WTC11 (cell line): ENCODE measurements at regions not wholly inside any gene's neighbourhood (a gene's known extent, or its start where the extent isn't known, plus 50 kb on each side); places are given as distances from the start of the nearest gene placed in this dataset.

Source experiments
- ATAC-seq: fragments of 200-7000 bp; cut with Tn5 transposase; 2 replicates; pipeline ENCODE4 v1.10.0; 2021; ENCODE audit warnings: mild to moderate bottlenecking, moderate library complexity
- CTCF ChIA-PET: fragments of 300-600 bp; sonication (Branson Sonifier 250); formaldehyde crosslinking; loops from one replicate; lab custom pipeline; 2021; ENCODE audit warnings: antibody characterized with exemption; lab: Charles Lee
- POLR2A ChIA-PET: fragments of 350-600 bp; sonication (Branson Sonifier 250); formaldehyde crosslinking; loops from one replicate; lab custom pipeline; 2021; ENCODE audit warnings: antibody characterized with exemption; lab: Charles Lee
- DNase-seq: peaks from one replicate; pipeline ENCODE4 v3.0.0; 2021; ENCODE audit warnings: low spot score
- H3K27ac Mint-ChIP-seq: 2 replicates; pipeline ENCODE4 v1.8.0; 2021; ENCODE audit warnings: mixed read lengths
- H3K27me3 Mint-ChIP-seq: 2 replicates; pipeline ENCODE4 v1.8.0; 2021; ENCODE audit warnings: low read depth, mild to moderate bottlenecking, moderate library complexity, mixed read lengths
- H3K36me3 Mint-ChIP-seq: 2 replicates; pipeline ENCODE4 v1.8.0; 2021; ENCODE audit warnings: mixed read lengths
- H3K4me1 Mint-ChIP-seq: 2 replicates; pipeline ENCODE4 v1.8.0; 2022; ENCODE audit warnings: mixed read lengths
- H3K4me3 Mint-ChIP-seq: 2 replicates; pipeline ENCODE4 v1.8.0; 2021; ENCODE audit warnings: mild to moderate bottlenecking, moderate library complexity, mixed read lengths
- H3K9me3 Mint-ChIP-seq: 2 replicates; pipeline ENCODE4 v1.8.0; 2021; ENCODE audit warnings: mixed read lengths
- CBFB ChIP-seq: sonication (generic); formaldehyde crosslinking; IDR thresholded peaks from 2 replicates; pipeline ENCODE4 v1.8.1; 2022; ENCODE audit warnings: mild to moderate bottlenecking, low read depth, missing genetic modification reagents
- ELF4 ChIP-seq: sonication (generic); formaldehyde crosslinking; IDR thresholded peaks from 2 replicates; pipeline ENCODE4 v1.8.1; 2022; ENCODE audit warnings: low read depth, mild to moderate bottlenecking, moderate library complexity, missing genetic modification reagents
- ETV6 ChIP-seq: sonication (generic); formaldehyde crosslinking; IDR thresholded peaks from 2 replicates; pipeline ENCODE4 v1.8.1; 2022; ENCODE audit warnings: mild to moderate bottlenecking, missing genetic modification reagents
- FOXP1 ChIP-seq: sonication (generic); formaldehyde crosslinking; IDR thresholded peaks from 2 replicates; pipeline ENCODE4 v1.8.0; 2022; ENCODE audit warnings: missing genetic modification reagents, mild to moderate bottlenecking, moderate library complexity, borderline replicate concordance
- GTF2I ChIP-seq: fragments of 250-450 bp; sonication (Bioruptor Pico); conservative IDR thresholded peaks from 2 replicates; pipeline ENCODE4 v1.4.0; 2021; ENCODE audit warnings: mild to moderate bottlenecking
- HMGA2 ChIP-seq: fragments of 250-450 bp; sonication (Bioruptor Pico); IDR thresholded peaks from 2 replicates; pipeline ENCODE4 v1.4.0; 2021; ENCODE audit warnings: mild to moderate bottlenecking, moderate library complexity
- KAT7 ChIP-seq: sonication (generic); formaldehyde crosslinking; IDR thresholded peaks from 2 replicates; pipeline ENCODE4 v1.8.1; 2023; ENCODE audit warnings: missing genetic modification reagents, mild to moderate bottlenecking, borderline replicate concordance
- RORB ChIP-seq: fragments of 250-450 bp; sonication (Bioruptor Pico); IDR thresholded peaks from 2 replicates; pipeline ENCODE4 v1.9.0; 2021; ENCODE audit warnings: mild to moderate bottlenecking
- SMAD3 ChIP-seq: sonication (generic); formaldehyde crosslinking; IDR thresholded peaks from 2 replicates; pipeline ENCODE4 v1.8.0; 2022; ENCODE audit warnings: missing genetic modification reagents, mild to moderate bottlenecking, borderline replicate concordance
- TCF7 ChIP-seq: sonication (generic); formaldehyde crosslinking; IDR thresholded peaks from 2 replicates; pipeline ENCODE4 v1.8.0; 2022; ENCODE audit warnings: mild to moderate bottlenecking, low read depth, missing genetic modification reagents, moderate library complexity
- TEAD1 ChIP-seq: sonication (generic); formaldehyde crosslinking; IDR thresholded peaks from 2 replicates; pipeline ENCODE4 v1.8.0; 2022; ENCODE audit warnings: mild to moderate bottlenecking, missing genetic modification reagents
- TEAD4 ChIP-seq: sonication (generic); formaldehyde crosslinking; IDR thresholded peaks from 2 replicates; pipeline ENCODE4 v1.8.0; 2022; ENCODE audit warnings: mild to moderate bottlenecking, missing genetic modification reagents
- TP53 ChIP-seq: sonication (generic); formaldehyde crosslinking; IDR thresholded peaks from 2 replicates; pipeline ENCODE4 v1.8.1; 2023; ENCODE audit warnings: mild to moderate bottlenecking, missing genetic modification reagents
- ZNF416 ChIP-seq: fragments of 250-450 bp; sonication (Bioruptor Pico); IDR thresholded peaks from 2 replicates; pipeline ENCODE4 v1.9.0; 2021; ENCODE audit warnings: mild to moderate bottlenecking, inconsistent platforms
- ZNF423 ChIP-seq: fragments of 250-450 bp; sonication (Bioruptor Pico); IDR thresholded peaks from 2 replicates; pipeline ENCODE4 v2.1.2; 2022; ENCODE audit warnings: mild to moderate bottlenecking, moderate library complexity
- ZNF671 ChIP-seq: fragments of 250-450 bp; sonication (Bioruptor Pico); IDR thresholded peaks from 2 replicates; pipeline ENCODE4 v1.8.0; 2021; ENCODE audit warnings: mild to moderate bottlenecking
- TF ChIP-seq, protein P1 (sequence below): fragments of 250-450 bp; sonication (Bioruptor Pico); IDR thresholded peaks from 2 replicates; pipeline ENCODE4 v1.9.0; 2021; ENCODE audit warnings: mild to moderate bottlenecking, borderline replicate concordance
- TF ChIP-seq, protein P2 (sequence below): sonication (generic); formaldehyde crosslinking; IDR thresholded peaks from 2 replicates; pipeline ENCODE4 v1.8.1; 2023; ENCODE audit warnings: mild to moderate bottlenecking, missing genetic modification reagents, moderate library complexity
- TF ChIP-seq, protein P3 (sequence below): fragments of 250-450 bp; sonication (Bioruptor Pico); conservative IDR thresholded peaks from 2 replicates; pipeline ENCODE4 v1.9.0; 2021; ENCODE audit warnings: mild to moderate bottlenecking
- TF ChIP-seq, protein P4 (sequence below): sonication (generic); formaldehyde crosslinking; IDR thresholded peaks from 2 replicates; pipeline ENCODE4 v1.8.1; 2023; ENCODE audit warnings: mild to moderate bottlenecking, missing genetic modification reagents, moderate library complexity

DNA sequence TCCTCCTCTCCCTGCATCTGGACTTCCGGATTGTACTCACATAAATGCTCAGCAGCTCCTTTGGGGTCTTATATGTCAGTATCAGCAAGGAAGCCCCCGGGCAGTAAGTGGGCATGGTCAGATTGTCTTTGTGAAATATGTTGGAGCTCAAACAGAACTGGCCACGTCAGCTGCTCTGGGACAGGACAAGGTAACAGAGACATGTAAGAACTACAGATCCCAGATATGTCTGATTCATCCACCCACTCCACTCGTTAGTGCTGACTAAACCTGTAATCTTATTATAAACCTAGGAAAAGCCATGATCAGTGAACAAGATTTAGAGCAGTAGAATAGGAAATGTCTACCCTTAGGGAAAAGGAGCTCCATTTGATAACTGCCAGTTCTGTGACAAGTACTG, 561.8 kb downstream of the CETN3 start:
- TF ChIP-seq TEAD1 (no peak), GTF2I (CRISPR knock-in tag) (no peak), FOXP1 (no peak), HMGA2 (CRISPR knock-in tag) (no peak), ZNF423 (CRISPR knock-in tag) (no peak), ELF4 (CRISPR knock-in tag) (no peak), TP53 (no peak), SMAD3 (CRISPR knock-in tag) (no peak)
- H3K4me1 Mint-ChIP-seq = peaks cover 52% of the 10 kb centered on the region
- ChIA-PET POLR2A (no interaction called here), CTCF (no interaction called here)
- H3K9me3 Mint-ChIP-seq = no peaks in the 10 kb centered on the region
- no peaks in the 10 kb centered on the region for H3K36me3 Mint-ChIP-seq
- no peak overlapping the region for H3K27ac Mint-ChIP-seq
- no peaks in the 10 kb centered on the region for H3K27me3 Mint-ChIP-seq
- DNase-seq (no peak), ATAC-seq (no peak)
- no peak overlapping the region for H3K4me3 Mint-ChIP-seq

DNA sequence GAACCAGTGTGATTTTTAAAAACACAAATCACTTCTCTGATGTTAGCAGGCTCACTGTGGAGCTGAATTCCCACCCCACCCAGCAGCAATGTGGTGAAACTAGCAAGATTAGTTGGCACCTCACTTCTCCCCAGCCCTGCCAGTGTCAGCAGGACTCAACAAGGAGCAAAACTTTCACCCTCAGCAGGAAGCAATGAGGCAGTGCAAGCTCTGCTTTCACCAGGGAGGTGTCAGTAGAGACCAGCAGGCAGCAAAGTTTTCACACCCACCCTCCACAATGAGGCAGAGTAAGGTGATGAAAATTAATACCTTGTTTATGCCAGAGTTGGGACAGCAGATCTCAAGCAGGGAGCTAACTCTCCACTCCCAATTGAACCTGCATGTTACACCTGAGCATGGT, 565.0 kb downstream of the CETN3 start:
- Mint-ChIP-seq H3K4me3 (no peak overlapping the region), H3K27ac (no peak overlapping the region), H3K36me3 (no peaks in the 10 kb centered on the region), H3K4me1 (peaks cover 36% of the 10 kb centered on the region), H3K27me3 (no peaks in the 10 kb centered on the region), H3K9me3 (no peaks in the 10 kb centered on the region)
- DNase-seq (peak; percentile 19), ATAC-seq (peak; percentile 81)
- ChIA-PET CTCF (interaction anchor here (0.7 kb wide), 1 partner anchor 1117 kb away, joined by 3 read pairs; no protein-coding TSS in a partner anchor), POLR2A (no interaction called here)
- no peak for TF ChIP-seq KAT7 (CRISPR knock-in tag)
- TF ChIP-seq, protein P1, sequence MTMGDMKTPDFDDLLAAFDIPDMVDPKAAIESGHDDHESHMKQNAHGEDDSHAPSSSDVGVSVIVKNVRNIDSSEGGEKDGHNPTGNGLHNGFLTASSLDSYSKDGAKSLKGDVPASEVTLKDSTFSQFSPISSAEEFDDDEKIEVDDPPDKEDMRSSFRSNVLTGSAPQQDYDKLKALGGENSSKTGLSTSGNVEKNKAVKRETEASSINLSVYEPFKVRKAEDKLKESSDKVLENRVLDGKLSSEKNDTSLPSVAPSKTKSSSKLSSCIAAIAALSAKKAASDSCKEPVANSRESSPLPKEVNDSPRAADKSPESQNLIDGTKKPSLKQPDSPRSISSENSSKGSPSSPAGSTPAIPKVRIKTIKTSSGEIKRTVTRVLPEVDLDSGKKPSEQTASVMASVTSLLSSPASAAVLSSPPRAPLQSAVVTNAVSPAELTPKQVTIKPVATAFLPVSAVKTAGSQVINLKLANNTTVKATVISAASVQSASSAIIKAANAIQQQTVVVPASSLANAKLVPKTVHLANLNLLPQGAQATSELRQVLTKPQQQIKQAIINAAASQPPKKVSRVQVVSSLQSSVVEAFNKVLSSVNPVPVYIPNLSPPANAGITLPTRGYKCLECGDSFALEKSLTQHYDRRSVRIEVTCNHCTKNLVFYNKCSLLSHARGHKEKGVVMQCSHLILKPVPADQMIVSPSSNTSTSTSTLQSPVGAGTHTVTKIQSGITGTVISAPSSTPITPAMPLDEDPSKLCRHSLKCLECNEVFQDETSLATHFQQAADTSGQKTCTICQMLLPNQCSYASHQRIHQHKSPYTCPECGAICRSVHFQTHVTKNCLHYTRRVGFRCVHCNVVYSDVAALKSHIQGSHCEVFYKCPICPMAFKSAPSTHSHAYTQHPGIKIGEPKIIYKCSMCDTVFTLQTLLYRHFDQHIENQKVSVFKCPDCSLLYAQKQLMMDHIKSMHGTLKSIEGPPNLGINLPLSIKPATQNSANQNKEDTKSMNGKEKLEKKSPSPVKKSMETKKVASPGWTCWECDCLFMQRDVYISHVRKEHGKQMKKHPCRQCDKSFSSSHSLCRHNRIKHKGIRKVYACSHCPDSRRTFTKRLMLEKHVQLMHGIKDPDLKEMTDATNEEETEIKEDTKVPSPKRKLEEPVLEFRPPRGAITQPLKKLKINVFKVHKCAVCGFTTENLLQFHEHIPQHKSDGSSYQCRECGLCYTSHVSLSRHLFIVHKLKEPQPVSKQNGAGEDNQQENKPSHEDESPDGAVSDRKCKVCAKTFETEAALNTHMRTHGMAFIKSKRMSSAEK (CRISPR knock-in tag) = no peak
- TF ChIP-seq TCF7 (CRISPR knock-in tag) = no peak
- TF ChIP-seq, protein P2, sequence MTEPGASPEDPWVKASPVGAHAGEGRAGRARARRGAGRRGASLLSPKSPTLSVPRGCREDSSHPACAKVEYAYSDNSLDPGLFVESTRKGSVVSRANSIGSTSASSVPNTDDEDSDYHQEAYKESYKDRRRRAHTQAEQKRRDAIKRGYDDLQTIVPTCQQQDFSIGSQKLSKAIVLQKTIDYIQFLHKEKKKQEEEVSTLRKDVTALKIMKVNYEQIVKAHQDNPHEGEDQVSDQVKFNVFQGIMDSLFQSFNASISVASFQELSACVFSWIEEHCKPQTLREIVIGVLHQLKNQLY = no peak
- no peak for TF ChIP-seq RORB (CRISPR knock-in tag)
- TF ChIP-seq ZNF671 (CRISPR knock-in tag) = no peak
- TF ChIP-seq ZNF423 (CRISPR knock-in tag) = no peak
- TF ChIP-seq, protein P3, sequence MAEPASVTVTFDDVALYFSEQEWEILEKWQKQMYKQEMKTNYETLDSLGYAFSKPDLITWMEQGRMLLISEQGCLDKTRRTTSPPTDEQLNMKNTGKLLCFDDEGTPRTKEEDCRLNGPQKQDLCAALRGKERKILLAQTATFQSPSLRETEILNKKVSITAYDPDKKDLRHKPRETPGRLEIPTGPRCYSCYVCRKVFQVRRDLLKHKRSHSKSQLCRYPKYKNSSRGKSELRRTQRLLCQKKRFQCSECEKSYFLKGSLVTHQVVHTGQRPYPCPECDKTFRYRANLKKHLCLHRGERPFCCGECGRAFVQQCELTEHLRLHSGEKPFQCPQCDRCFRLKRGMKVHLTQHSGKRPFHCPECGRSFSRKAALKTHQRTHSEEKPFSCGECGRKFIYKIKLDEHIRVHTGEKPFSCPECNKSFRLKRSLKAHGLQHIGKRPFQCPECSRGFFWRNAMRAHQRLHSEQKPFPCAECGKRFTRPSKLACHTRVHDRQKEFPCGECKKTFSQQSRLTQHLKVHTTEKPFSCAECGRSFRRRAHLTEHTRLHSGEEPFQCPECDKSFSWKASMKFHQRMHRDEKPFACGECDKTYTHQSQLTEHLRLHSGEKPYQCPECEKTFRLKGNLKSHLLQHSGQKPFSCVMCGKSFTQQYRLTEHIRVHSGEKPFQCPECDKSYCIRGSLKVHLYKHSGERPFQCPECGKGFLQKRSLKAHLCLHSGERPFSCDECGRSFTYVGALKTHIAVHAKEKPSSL = no peak
- TF ChIP-seq TEAD4 (CRISPR knock-in tag) = no peak
- TF ChIP-seq ETV6 (CRISPR knock-in tag) = no peak
- no peak for TF ChIP-seq CBFB (CRISPR knock-in tag)
- TF ChIP-seq, protein P4, sequence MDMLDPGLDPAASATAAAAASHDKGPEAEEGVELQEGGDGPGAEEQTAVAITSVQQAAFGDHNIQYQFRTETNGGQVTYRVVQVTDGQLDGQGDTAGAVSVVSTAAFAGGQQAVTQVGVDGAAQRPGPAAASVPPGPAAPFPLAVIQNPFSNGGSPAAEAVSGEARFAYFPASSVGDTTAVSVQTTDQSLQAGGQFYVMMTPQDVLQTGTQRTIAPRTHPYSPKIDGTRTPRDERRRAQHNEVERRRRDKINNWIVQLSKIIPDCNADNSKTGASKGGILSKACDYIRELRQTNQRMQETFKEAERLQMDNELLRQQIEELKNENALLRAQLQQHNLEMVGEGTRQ (CRISPR knock-in tag) = no peak
- TF ChIP-seq ZNF416 (CRISPR knock-in tag) = no peak
